ENCODE measurements at regions not wholly inside any gene's neighbourhood (a gene's known extent, or its start where the extent isn't known, plus 50 kb on each side); places are given as distances from the start of the nearest gene placed in this dataset.
"Not testable (repeated sequence)": the region's sequence is repeated elsewhere in the genome, so short reads cannot be mapped to it uniquely, and the experiment has no call there.

- no peaks in the 10 kb centered on the region for H3K27me3 ChIP-seq (ENCODE audit: control insufficient read depth, insufficient read depth, low read length)
- no peak overlapping the region for H3K4me2 ChIP-seq (ENCODE audit: low read length)
- H3K4me1 ChIP-seq (ENCODE audit: control insufficient read depth, insufficient read depth, low read length): no peaks in the 10 kb centered on the region
- H3K9ac ChIP-seq (ENCODE audit: low read depth, low read length): no peak overlapping the region
- H3K36me3 ChIP-seq (ENCODE audit: insufficient read depth, low read length): no peaks in the 10 kb centered on the region
- H3K9me3 ChIP-seq (replicated peaks; ENCODE audit: low read length): no peaks in the 10 kb centered on the region
- H3K4me3 ChIP-seq (ENCODE audit: low read length): no peak overlapping the region
These were observed 208.6 kb downstream of the SLC38A4 start for GRCh38 chr12:46617167-46617566.

DNA sequence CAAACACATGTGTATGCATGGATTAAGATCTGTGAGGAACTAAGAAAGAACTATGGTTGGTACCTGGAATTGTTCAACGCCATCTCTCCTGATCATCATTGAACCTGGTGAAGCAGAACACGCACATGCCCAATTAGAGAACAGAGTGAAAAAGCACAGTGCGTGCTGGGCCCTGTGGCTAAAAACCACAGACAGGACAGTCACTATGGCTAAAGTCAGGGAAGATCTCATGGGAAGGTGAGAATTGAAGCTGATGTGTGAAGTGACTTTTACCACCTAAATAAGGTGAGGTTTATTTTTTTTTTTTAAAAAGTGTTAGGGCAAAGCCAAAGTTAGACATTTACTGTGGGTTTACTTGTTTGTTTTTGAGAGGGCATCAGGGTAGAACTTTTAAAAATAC lies 215.0 kb downstream of the SLC38A4 start:
- Histone ChIP-seq H3K4me2 (ENCODE audit: low read length) (no peak overlapping the region), H3K27me3 (ENCODE audit: control insufficient read depth, insufficient read depth, low read length) (no peaks in the 10 kb centered on the region), H3K9ac (ENCODE audit: low read depth, low read length) (no peak overlapping the region), H3K9me3 (replicated peaks; ENCODE audit: low read length) (no peaks in the 10 kb centered on the region), H3K4me1 (ENCODE audit: control insufficient read depth, insufficient read depth, low read length) (peaks cover 18% of the 10 kb centered on the region), H3K36me3 (ENCODE audit: insufficient read depth, low read length) (no peaks in the 10 kb centered on the region), H3K4me3 (ENCODE audit: low read length) (no peak overlapping the region)

GRCh38 chr12:46609674-46610073 lies 216.1 kb downstream of the SLC38A4 start:
- H3K4me2 ChIP-seq (ENCODE audit: low read length): no peak overlapping the region
- no peaks in the 10 kb centered on the region for H3K36me3 ChIP-seq (ENCODE audit: insufficient read depth, low read length)
- no peaks in the 10 kb centered on the region for H3K27me3 ChIP-seq (ENCODE audit: control insufficient read depth, insufficient read depth, low read length)
- no peaks in the 10 kb centered on the region for H3K9me3 ChIP-seq (replicated peaks; ENCODE audit: low read length)
- peaks cover 18% of the 10 kb centered on the region for H3K4me1 ChIP-seq (ENCODE audit: control insufficient read depth, insufficient read depth, low read length)
- no peak overlapping the region for H3K9ac ChIP-seq (ENCODE audit: low read depth, low read length)
- no peak overlapping the region for H3K4me3 ChIP-seq (ENCODE audit: low read length)

DNA sequence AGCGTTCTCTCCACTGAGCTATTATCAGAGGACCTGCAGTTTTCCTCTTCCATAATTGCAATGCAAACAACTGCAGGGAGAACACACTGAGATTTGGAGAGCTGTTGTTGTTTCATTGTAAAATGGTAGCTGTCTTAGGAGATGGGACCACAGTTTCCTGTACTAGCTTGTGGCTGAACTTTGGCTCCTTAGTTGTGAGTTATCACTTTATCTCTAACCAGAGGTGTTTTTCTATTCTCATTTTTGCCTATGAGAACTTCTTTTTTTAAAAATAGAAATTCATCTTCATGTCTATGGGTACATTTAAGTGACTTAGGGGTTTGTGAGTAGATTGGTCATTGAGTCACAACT lies 216.5 kb downstream of the SLC38A4 start:
- no peaks in the 10 kb centered on the region for H3K36me3 ChIP-seq (ENCODE audit: insufficient read depth, low read length)
- H3K4me2 ChIP-seq (ENCODE audit: low read length): peak overlapping the region; percentile 13
- H3K4me3 ChIP-seq (ENCODE audit: low read length): peak overlapping the region; percentile 21
- H3K4me1 ChIP-seq (ENCODE audit: control insufficient read depth, insufficient read depth, low read length): peaks cover 18% of the 10 kb centered on the region
- H3K9ac ChIP-seq (ENCODE audit: low read depth, low read length): no peak overlapping the region
- H3K27me3 ChIP-seq (ENCODE audit: control insufficient read depth, insufficient read depth, low read length): no peaks in the 10 kb centered on the region
- H3K9me3 ChIP-seq (replicated peaks; ENCODE audit: low read length): no peaks in the 10 kb centered on the region

DNA sequence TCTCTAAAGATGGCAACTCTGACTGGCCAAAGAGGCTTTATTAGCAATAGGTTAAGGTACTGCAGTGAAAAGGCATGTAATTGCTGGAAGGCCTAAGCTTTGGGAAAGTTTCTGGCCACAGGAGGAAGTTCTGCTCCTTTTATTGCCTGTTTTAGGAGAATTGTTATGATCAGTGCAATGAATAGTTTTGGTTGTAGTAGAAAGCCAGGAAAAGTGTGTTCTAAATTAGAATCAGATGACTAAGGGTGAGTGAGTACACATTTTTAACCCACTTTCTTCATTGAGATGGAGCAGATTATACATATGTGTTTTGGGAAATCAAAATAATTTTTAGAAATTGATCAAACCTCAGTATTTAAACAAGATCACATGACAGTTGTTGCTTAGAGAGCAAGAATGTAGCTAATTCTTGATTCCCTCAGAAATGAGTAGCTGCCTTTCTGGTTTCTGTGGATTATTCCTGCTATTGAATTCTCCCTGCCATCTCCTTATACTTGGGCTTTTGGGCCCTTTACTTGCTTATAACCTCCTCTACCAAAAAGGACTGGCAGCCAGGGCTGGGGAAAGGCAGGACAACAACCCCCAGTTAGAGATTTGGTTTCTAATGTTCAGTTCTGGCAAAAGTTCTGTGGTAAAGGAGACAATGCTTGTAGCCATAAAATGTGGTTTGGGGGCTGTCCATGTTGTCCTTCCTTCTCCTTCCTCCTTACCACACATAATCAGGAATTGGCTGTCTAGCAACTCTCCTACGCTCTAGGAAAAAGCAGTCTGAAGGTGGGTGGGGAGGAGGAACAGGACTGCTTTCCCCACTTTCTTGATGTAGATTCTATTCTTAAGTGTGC lies 217.1 kb downstream of the SLC38A4 start:
- peak overlapping the region; percentile 36 for H3K9ac ChIP-seq (ENCODE audit: low read depth, low read length)
- H3K4me2 ChIP-seq (ENCODE audit: low read length): peak overlapping the region; percentile 13
- H3K9me3 ChIP-seq (replicated peaks; ENCODE audit: low read length): no peaks in the 10 kb centered on the region
- no peaks in the 10 kb centered on the region for H3K36me3 ChIP-seq (ENCODE audit: insufficient read depth, low read length)
- no peaks in the 10 kb centered on the region for H3K27me3 ChIP-seq (ENCODE audit: control insufficient read depth, insufficient read depth, low read length)
- H3K4me3 ChIP-seq (ENCODE audit: low read length): peak overlapping the region; percentile 21
- H3K4me1 ChIP-seq (ENCODE audit: control insufficient read depth, insufficient read depth, low read length): peaks cover 18% of the 10 kb centered on the region

DNA sequence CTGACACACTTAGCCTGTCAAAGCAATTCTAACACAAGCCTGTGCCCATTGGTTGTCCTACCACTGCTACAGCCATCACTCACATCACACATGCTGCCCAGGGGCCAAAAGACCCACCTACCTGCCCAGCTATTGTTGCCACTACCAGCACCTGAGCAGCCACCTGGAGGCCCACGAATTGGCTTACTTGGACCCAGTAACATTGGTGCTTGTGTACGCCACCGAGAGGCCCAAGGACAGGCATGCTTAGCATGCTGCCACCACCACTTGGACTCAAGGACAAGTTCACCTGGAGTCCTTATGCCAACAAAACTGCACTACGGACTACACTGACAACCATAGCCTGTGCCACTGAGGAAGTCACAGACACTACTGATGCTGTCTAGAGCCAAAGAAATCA lies 221.1 kb downstream of the SLC38A4 start:
- no peak overlapping the region for H3K9ac ChIP-seq (ENCODE audit: low read depth, low read length)
- no peak overlapping the region for H3K4me3 ChIP-seq (ENCODE audit: low read length)

DNA sequence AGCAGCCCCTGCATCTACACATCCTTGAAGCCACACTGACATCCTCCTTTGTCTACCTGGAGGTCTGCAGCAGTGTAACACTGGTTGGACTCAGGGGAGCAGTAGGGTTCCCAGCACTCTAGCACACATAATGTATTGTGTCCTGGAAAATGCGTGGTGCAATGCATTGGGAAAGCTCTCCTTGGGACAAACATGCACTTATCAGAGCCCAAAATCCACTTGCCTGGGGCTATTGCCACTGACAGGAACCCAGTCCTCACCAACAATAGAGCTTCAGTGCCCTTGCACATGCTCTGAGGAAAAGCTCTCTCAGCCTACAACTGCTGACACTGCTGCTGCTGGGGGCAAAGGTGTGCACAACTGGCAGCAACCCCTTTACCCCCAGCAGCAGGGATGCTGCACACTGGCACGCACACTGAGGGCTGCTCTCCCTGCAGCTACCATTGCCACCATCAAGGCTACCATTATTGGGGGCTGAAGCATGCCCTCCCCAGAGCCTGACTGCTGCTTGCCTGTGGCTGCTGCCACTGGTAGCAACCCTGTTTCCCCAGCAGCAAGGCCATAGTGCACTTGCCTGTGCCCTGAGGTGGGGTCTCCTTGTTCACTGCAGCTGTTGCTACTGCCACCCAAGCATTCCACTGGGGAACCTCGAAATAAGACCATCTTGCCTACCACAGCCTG lies 221.9 kb downstream of the SLC38A4 start:
- Histone ChIP-seq H3K27me3 (ENCODE audit: control insufficient read depth, insufficient read depth, low read length) (no peaks in the 10 kb centered on the region), H3K4me2 (ENCODE audit: low read length) (no peak overlapping the region), H3K9me3 (replicated peaks; ENCODE audit: low read length) (no peaks in the 10 kb centered on the region), H3K36me3 (ENCODE audit: insufficient read depth, low read length) (no peaks in the 10 kb centered on the region), H3K4me3 (ENCODE audit: low read length) (no peak overlapping the region), H3K4me1 (ENCODE audit: control insufficient read depth, insufficient read depth, low read length) (peaks cover 10% of the 10 kb centered on the region), H3K9ac (ENCODE audit: low read depth, low read length) (no peak overlapping the region)

More for the DNA sequence above, 221.1 kb downstream of the SLC38A4 start:
- H3K36me3 ChIP-seq (ENCODE audit: insufficient read depth, low read length): no peaks in the 10 kb centered on the region
- H3K27me3 ChIP-seq (ENCODE audit: control insufficient read depth, insufficient read depth, low read length): no peaks in the 10 kb centered on the region
- H3K4me1 ChIP-seq (ENCODE audit: control insufficient read depth, insufficient read depth, low read length): peaks cover 18% of the 10 kb centered on the region
- no peak overlapping the region for H3K4me2 ChIP-seq (ENCODE audit: low read length)
- no peaks in the 10 kb centered on the region for H3K9me3 ChIP-seq (replicated peaks; ENCODE audit: low read length)

DNA sequence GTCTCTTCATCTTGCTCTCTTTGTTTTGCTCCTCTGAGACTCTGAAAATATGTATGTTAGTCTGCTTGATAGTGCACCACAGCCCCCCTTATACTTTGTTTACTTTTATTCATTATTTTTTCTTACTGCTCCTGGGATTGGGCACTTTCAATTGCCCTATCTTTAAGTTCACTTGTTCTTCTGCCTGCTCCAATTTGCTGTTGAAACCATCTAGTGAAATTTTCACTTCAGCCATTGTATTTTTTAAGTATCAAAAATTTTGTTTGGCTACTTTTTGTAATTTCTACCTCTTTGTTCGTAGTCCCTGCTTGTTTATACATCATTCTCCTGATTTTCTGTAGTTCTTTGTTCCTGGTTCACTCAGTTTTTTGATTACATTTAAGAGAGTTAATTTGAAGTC lies 223.3 kb downstream of the SLC38A4 start:
- Histone ChIP-seq H3K9ac (ENCODE audit: low read depth, low read length) (no peak overlapping the region), H3K4me1 (ENCODE audit: control insufficient read depth, insufficient read depth, low read length) (no peaks in the 10 kb centered on the region), H3K4me2 (ENCODE audit: low read length) (no peak overlapping the region), H3K9me3 (replicated peaks; ENCODE audit: low read length) (no peaks in the 10 kb centered on the region), H3K4me3 (ENCODE audit: low read length) (no peak overlapping the region), H3K27me3 (ENCODE audit: control insufficient read depth, insufficient read depth, low read length) (no peaks in the 10 kb centered on the region), H3K36me3 (ENCODE audit: insufficient read depth, low read length) (no peaks in the 10 kb centered on the region)

DNA sequence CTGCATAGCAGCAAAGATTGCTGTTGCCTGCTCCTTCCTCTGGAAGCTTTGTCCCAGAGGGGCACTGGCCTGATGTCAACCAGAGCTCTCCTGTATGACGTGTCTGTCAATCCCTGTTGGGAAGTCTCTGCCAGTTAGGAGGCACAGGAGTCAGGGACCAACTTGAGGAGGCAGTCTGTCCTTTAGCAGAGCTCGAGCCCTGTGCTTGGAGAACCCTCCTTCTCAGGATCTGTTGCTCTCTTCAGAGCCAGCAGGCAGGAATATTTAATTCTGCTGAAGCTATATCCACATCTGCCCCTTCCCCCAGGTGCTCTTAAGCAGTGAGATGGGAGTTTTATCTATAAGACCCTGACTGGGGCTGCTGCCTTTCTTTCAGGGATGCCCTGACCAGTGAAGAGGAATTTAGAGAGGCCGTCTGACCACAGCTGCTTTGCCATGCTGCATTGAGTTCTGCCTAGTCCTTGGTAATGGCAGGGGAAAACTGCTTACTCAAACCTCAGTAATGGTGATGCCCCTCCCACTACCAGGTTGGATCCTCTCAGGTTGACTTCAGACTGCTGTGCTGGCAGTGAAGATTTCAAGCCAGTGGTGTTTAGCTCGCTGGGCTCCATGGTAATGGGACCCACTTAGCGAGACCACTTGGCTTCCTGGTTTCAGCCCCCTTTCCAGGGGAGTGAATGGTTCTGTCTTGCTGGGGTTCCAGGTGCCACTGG lies 218.6 kb upstream of the SLC38A2 start:
- no peak overlapping the region for H3K9ac ChIP-seq (ENCODE audit: low read depth, low read length)
- H3K4me3 ChIP-seq (ENCODE audit: low read length): no peak overlapping the region
- peaks cover 2% of the 10 kb centered on the region for H3K4me1 ChIP-seq (ENCODE audit: control insufficient read depth, insufficient read depth, low read length)
- H3K36me3 ChIP-seq (ENCODE audit: insufficient read depth, low read length): no peaks in the 10 kb centered on the region
- H3K4me2 ChIP-seq (ENCODE audit: low read length): no peak overlapping the region
- H3K27me3 ChIP-seq (ENCODE audit: control insufficient read depth, insufficient read depth, low read length): no peaks in the 10 kb centered on the region
- H3K9me3 ChIP-seq (replicated peaks; ENCODE audit: low read length): no peaks in the 10 kb centered on the region

DNA sequence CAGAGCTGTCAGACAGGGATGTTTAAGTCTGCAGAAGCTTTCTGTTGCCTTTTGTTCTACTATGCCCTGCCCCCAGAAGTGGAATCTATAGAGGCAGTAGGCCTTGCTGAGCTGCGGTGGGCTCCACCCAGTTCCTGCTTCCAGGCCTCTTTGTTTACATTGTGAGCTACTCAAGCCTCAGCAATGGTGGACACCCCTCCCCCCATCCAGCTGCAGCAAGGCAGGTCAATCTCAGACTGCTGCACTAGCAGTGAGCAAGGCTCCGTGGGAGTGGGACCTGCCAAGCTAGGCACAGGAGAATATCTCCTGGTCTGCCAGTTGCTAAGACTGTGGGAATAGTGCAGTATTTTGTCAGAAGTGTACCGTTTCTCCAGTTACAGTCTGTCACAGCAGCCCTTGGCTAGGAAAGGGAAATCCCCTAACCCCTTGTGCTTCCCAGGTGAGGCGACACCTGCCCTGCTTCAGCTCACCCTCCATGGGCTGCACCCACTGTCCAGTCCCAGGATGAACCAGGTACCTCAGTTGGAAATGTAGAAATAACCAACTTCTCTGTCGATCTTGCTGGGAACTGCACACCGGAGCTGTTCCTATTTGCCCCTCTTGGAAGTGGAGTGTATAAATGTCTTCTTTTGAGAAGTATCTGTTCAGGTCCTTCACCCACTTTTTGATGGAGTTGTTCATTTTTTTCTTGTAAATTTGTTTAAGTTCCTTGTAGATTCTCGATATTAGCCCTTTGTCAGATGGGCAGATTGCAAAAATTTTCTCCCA lies 213.5 kb upstream of the SLC38A2 start:
- Histone ChIP-seq H3K4me3 (ENCODE audit: low read length) (no peak overlapping the region), H3K9ac (ENCODE audit: low read depth, low read length) (no peak overlapping the region), H3K4me2 (ENCODE audit: low read length) (peak overlapping the region; percentile 54), H3K27me3 (ENCODE audit: control insufficient read depth, insufficient read depth, low read length) (no peaks in the 10 kb centered on the region), H3K9me3 (replicated peaks; ENCODE audit: low read length) (no peaks in the 10 kb centered on the region), H3K4me1 (ENCODE audit: control insufficient read depth, insufficient read depth, low read length) (peaks cover 8% of the 10 kb centered on the region), H3K36me3 (ENCODE audit: insufficient read depth, low read length) (no peaks in the 10 kb centered on the region)

- not testable (repeated sequence) for H3K36me3 ChIP-seq (ENCODE audit: insufficient read depth, low read length); H3K4me1 ChIP-seq (ENCODE audit: control insufficient read depth, insufficient read depth, low read length); H3K4me3 ChIP-seq (ENCODE audit: low read length); H3K27me3 ChIP-seq (ENCODE audit: control insufficient read depth, insufficient read depth, low read length); H3K9me3 ChIP-seq (replicated peaks; ENCODE audit: low read length); H3K9ac ChIP-seq (ENCODE audit: low read depth, low read length); H3K4me2 ChIP-seq (ENCODE audit: low read length)
These were observed 211.5 kb upstream of the SLC38A2 start for GRCh38 chr12:46584098-46584497.
